Keratinocyte (primary cell): ENCODE measurements at regions not wholly inside any gene's neighbourhood (a gene's known extent, or its start where the extent isn't known, plus 50 kb on each side); places are given as distances from the start of the nearest gene placed in this dataset.
"Not testable (repeated sequence)": the region's sequence is repeated elsewhere in the genome, so short reads cannot be mapped to it uniquely, and the experiment has no call there.

Source experiments
- DNase-seq: peaks from one replicate; pipeline ENCODE4 v3.0.0-alpha.2; 2011; ENCODE audit warnings: low read depth, missing footprints, low spot score
- FAIRE-seq: peaks from 2 replicates; lab custom pipeline; 2011; peaks lifted over from hg19 to GRCh38; lab: Jason Lieb, UNC
- H2AFZ ChIP-seq: 2 replicates; pipeline ENCODE4 v1.6.0; 2012; ENCODE audit warnings: low read length, control low read depth, inconsistent platforms; ENCODE audit not compliant: control insufficient read depth
- H3K27ac ChIP-seq: 2 replicates; pipeline ENCODE4 v1.5.1; 2011; ENCODE audit warnings: low read length; ENCODE audit not compliant: control insufficient read depth, insufficient read depth
- H3K27me3 ChIP-seq: 3 replicates; pipeline ENCODE4 v1.6.0; 2011; ENCODE audit warnings: low read length; ENCODE audit not compliant: control insufficient read depth, insufficient read depth; ENCODE audit errors: extremely low read depth
- H3K36me3 ChIP-seq, 2 experiments: 2 replicates in 1 of 2; 3 replicates in 1 of 2; pipeline ENCODE4 v1.5.1; 2011; ENCODE audit warnings: low read length in 2 of 2, mild to moderate bottlenecking in 1 of 2; ENCODE audit not compliant: control insufficient read depth in 2 of 2, insufficient read depth in 2 of 2; ENCODE audit errors: extremely low read depth in 1 of 2
- H3K4me1 ChIP-seq: 3 replicates; pipeline ENCODE4 v1.5.1; 2011; ENCODE audit warnings: low read length; ENCODE audit not compliant: control insufficient read depth, insufficient read depth; ENCODE audit errors: extremely low read depth
- H3K4me2 ChIP-seq: 3 replicates; pipeline ENCODE4 v1.6.0; 2011; ENCODE audit warnings: low read depth, low read length; ENCODE audit not compliant: control insufficient read depth, insufficient read depth; ENCODE audit errors: extremely low read depth
- H3K4me3 ChIP-seq, 3 experiments: fragments of 200-600 bp in 1 of 3; sonication (generic) in 1 of 3; 2 replicates in 2 of 3; 3 replicates in 1 of 3; pipeline ENCODE4 v1.5.1; 2011 to 2016; ENCODE audit warnings: low read length in 3 of 3, mild to moderate bottlenecking in 3 of 3, control low read depth in 2 of 3, inconsistent platforms in 1 of 3, low read depth in 1 of 3, mixed read lengths in 1 of 3, mixed run types in 1 of 3, moderate library complexity in 1 of 3; ENCODE audit not compliant: control insufficient read depth in 2 of 3, insufficient read depth in 2 of 3; ENCODE audit errors: extremely low read depth in 1 of 3
- H3K79me2 ChIP-seq: 2 replicates; pipeline ENCODE4 v1.6.0; 2012; ENCODE audit warnings: low read length; ENCODE audit not compliant: control insufficient read depth, insufficient read depth
- H3K9ac ChIP-seq: 3 replicates; pipeline ENCODE4 v1.6.0; 2011; ENCODE audit warnings: low read length; ENCODE audit not compliant: control insufficient read depth, insufficient read depth; ENCODE audit errors: extremely low read depth
- H3K9me1 ChIP-seq: 3 replicates; pipeline ENCODE4 v1.6.0; 2011; ENCODE audit warnings: low read length; ENCODE audit not compliant: control insufficient read depth, insufficient read depth; ENCODE audit errors: extremely low read depth
- H3K9me3 ChIP-seq: 2 replicates; pipeline ENCODE4 v1.5.1; 2012; ENCODE audit warnings: low read depth, low read length; ENCODE audit not compliant: control insufficient read depth
- H4K20me1 ChIP-seq: 3 replicates; pipeline ENCODE4 v1.6.0; 2011; ENCODE audit warnings: low read length; ENCODE audit not compliant: control insufficient read depth, insufficient read depth; ENCODE audit errors: extremely low read depth
- CTCF ChIP-seq, 3 experiments: IDR thresholded peaks in 1 of 3; conservative IDR thresholded peaks in 1 of 3; optimal IDR thresholded peaks in 1 of 3; 2 replicates in 2 of 3; 3 replicates in 1 of 3; pipeline versions ENCODE3 to v1.5.1; 2011; ENCODE audit warnings: low read length in 3 of 3, mild to moderate bottlenecking in 3 of 3, moderate library complexity in 2 of 3, control low read depth in 1 of 3, inconsistent platforms in 1 of 3; ENCODE audit not compliant: insufficient read depth in 2 of 3; ENCODE audit errors: extremely low read depth in 1 of 3
- EZH2 ChIP-seq: IDR thresholded peaks from one replicate; pipeline ENCODE4 v1.6.1; 2012; ENCODE audit warnings: inconsistent platforms, mild to moderate bottlenecking, low read length, moderate library complexity
- dilution Hi-C: fragments of 300-500 bp; cut with MboI; formaldehyde crosslinking; loops from one replicate; pipeline ENCODE4 v1.7.0; 2020; ENCODE audit warnings: low sequenced_read_pairs; ENCODE audit not compliant: extremely low pct_ligation_motif_present

- dilution Hi-C loops: no loop called here
- H3K9me1 ChIP-seq: no peaks in the 10 kb centered on the region
- DNase-seq (no peak), FAIRE-seq (no peak)
- H3K9ac ChIP-seq: no peak overlapping the region
- H3K36me3 ChIP-seq: no peaks in the 10 kb centered on the region
- no peaks in the 10 kb centered on the region for H4K20me1 ChIP-seq
- H3K79me2 ChIP-seq: no peaks in the 10 kb centered on the region
- peaks cover 9% of the 10 kb centered on the region for H3K4me1 ChIP-seq
- H3K4me3 ChIP-seq: no peak overlapping the region
- no peaks in the 10 kb centered on the region for H3K9me3 ChIP-seq
- no peak overlapping the region for H2AFZ ChIP-seq
- TF ChIP-seq EZH2 (no peak), CTCF (optimal IDR thresholded peaks at IDR 0.05 in 1 of 3, IDR thresholded peaks at IDR 0.05 in 1 of 3, conservative IDR thresholded peaks at IDR 0.05 in 1 of 3; ENCODE audit: extremely low read depth in 1 of 3, insufficient read depth in 2 of 3, low read length in 3 of 3) (no peak)
- no peaks in the 10 kb centered on the region for H3K27me3 ChIP-seq
- H3K4me2 ChIP-seq: no peak overlapping the region
- H3K27ac ChIP-seq: no peak overlapping the region
These were observed 56.6 kb upstream of the CAPRIN1 start for GRCh38 chr11:33994937-33995336.

- H3K36me3 ChIP-seq, FAIRE-seq, dilution Hi-C loops, H3K79me2 ChIP-seq, H4K20me1 ChIP-seq, H3K9ac ChIP-seq, DNase-seq, H3K27ac ChIP-seq, H3K9me1 ChIP-seq, H3K4me2 ChIP-seq, H3K9me3 ChIP-seq, H2AFZ ChIP-seq, H3K27me3 ChIP-seq, H3K4me1 ChIP-seq, H3K4me3 ChIP-seq: not testable (repeated sequence)
These were observed 60.4 kb upstream of the CAPRIN1 start for GRCh38 chr11:33991136-33991535.

- H3K36me3 ChIP-seq, H3K9me1 ChIP-seq, FAIRE-seq, DNase-seq, dilution Hi-C loops, H3K27ac ChIP-seq, H3K79me2 ChIP-seq, H3K9ac ChIP-seq, H3K4me3 ChIP-seq, H4K20me1 ChIP-seq, H3K4me1 ChIP-seq, H3K9me3 ChIP-seq, H3K27me3 ChIP-seq, H3K4me2 ChIP-seq, H2AFZ ChIP-seq: not testable (repeated sequence)
These were observed 61.4 kb upstream of the CAPRIN1 start for GRCh38 chr11:33990131-33990530.
